Suprapubic skin (tissue), 4 donors: ENCODE measurements at regions not wholly inside any gene's neighbourhood (a gene's known extent, or its start where the extent isn't known, plus 50 kb on each side); places are given as distances from the start of the nearest gene placed in this dataset.

ENCODE experiments used
- CTCF ChIP-seq, 2 donors: fragments of 200-600 bp in 1 of 2; fragments of 450-650 bp in 1 of 2; sonication (generic) in 1 of 2; IDR thresholded peaks; one replicate each; pipeline ENCODE4 v1.5.1; 2016 to 2019; ENCODE audit warnings: antibody characterized with exemption in 2 of 2, mild to moderate bottlenecking in 1 of 2, moderate library complexity in 1 of 2
- POLR2A ChIP-seq, 2 donors: fragments of 450-650 bp; IDR thresholded peaks; one replicate each; pipeline ENCODE4 v1.6.1; 2017; ENCODE audit warnings: antibody characterized with exemption in 2 of 2, mild to moderate bottlenecking in 2 of 2, moderate library complexity in 2 of 2
- POLR2AphosphoS5 ChIP-seq, 3 donors: sonication (generic); formaldehyde crosslinking; IDR thresholded peaks; one replicate each; pipeline ENCODE4 v1.6.1; 2017; ENCODE audit warnings: antibody characterized with exemption in 3 of 3

DNA sequence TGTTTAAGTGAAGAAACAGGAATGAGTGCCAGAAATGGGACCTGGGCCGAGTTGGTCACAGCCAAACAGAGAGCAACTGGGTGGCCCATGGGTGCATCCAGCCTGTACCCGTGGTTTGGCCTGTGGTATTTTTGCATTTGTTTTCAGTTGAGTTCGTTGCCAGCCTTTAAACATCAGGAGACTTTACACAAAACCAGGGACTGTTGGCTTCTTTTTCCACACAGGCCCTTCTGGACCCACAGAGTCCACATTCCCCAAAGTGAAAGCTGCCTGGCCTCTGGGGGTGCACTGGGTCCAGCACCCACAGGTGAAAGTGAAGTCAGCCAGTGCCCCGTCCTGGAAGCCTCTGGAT, 54.1 kb upstream of the TNS3 start:
- TF ChIP-seq CTCF (IDR thresholded peaks at IDR 0.05) (no peak), POLR2AphosphoS5 (IDR thresholded peaks at IDR 0.05) (no peak), POLR2A (IDR thresholded peaks at IDR 0.05) (no peak)
